ENCODE measurements at regions not wholly inside any gene's neighbourhood (a gene's known extent, or its start where the extent isn't known, plus 50 kb on each side); places are given as distances from the start of the nearest gene placed in this dataset.

DNA sequence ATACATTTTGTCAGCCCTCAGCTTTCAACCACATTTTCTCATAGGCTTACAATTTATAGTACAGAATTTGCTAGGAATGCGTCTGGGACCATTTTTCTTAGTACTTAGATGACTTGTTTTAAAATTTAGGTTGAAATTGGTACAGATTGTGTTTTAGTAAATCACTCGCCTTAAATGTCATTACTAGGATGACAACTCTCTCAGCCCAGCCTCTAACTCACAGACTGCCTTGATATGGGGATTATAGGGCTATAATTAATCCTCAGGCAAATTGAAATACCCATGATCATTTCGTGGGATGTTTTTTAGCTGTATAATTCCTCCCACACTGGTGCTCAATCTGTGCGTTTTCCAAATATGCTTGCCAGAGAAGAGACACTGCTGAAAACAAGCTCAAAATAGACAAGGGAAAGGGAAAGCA lies 299.7 kb upstream of the AKR1E2 start:
- H4K20me1 ChIP-seq (ENCODE audit: control insufficient read depth, extremely low read depth, insufficient read depth, low read length) = no peaks in the 10 kb centered on the region
- no peaks in the 10 kb centered on the region for H3K79me2 ChIP-seq (ENCODE audit: control insufficient read depth, insufficient read depth, low read length)
- dilution Hi-C loops (cut with MboI; ENCODE audit: extremely low pct_ligation_motif_present, low sequenced_read_pairs) = no loop called here
- no peaks in the 10 kb centered on the region for H3K36me3 ChIP-seq (ENCODE audit: control insufficient read depth in 2 of 2, extremely low read depth in 1 of 2, insufficient read depth in 2 of 2, low read length in 2 of 2)
- H2AFZ ChIP-seq (ENCODE audit: control insufficient read depth, low read length) = no peak overlapping the region
- no peak overlapping the region for H3K4me2 ChIP-seq (ENCODE audit: control insufficient read depth, extremely low read depth, insufficient read depth, low read depth, low read length)
- TF ChIP-seq EZH2 (IDR thresholded peaks at IDR 0.05; ENCODE audit: low read length) = no peak
- TF ChIP-seq, protein P1, sequence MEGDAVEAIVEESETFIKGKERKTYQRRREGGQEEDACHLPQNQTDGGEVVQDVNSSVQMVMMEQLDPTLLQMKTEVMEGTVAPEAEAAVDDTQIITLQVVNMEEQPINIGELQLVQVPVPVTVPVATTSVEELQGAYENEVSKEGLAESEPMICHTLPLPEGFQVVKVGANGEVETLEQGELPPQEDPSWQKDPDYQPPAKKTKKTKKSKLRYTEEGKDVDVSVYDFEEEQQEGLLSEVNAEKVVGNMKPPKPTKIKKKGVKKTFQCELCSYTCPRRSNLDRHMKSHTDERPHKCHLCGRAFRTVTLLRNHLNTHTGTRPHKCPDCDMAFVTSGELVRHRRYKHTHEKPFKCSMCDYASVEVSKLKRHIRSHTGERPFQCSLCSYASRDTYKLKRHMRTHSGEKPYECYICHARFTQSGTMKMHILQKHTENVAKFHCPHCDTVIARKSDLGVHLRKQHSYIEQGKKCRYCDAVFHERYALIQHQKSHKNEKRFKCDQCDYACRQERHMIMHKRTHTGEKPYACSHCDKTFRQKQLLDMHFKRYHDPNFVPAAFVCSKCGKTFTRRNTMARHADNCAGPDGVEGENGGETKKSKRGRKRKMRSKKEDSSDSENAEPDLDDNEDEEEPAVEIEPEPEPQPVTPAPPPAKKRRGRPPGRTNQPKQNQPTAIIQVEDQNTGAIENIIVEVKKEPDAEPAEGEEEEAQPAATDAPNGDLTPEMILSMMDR (optimal IDR thresholded peaks at IDR 0.05 in 1 of 3, IDR thresholded peaks at IDR 0.05 in 1 of 3, conservative IDR thresholded peaks at IDR 0.05 in 1 of 3; ENCODE audit: extremely low read depth in 1 of 3, insufficient read depth in 2 of 3, low read length in 3 of 3) = no peak
- H3K27me3 ChIP-seq (ENCODE audit: control insufficient read depth, extremely low read depth, insufficient read depth, low read length) = no peaks in the 10 kb centered on the region
- H3K27ac ChIP-seq (ENCODE audit: control insufficient read depth, insufficient read depth, low read length) = no peak overlapping the region
- H3K9me1 ChIP-seq (ENCODE audit: control insufficient read depth, extremely low read depth, insufficient read depth, low read length) = no peaks in the 10 kb centered on the region
- H3K4me1 ChIP-seq (ENCODE audit: control insufficient read depth, extremely low read depth, insufficient read depth, low read length) = peaks cover 6% of the 10 kb centered on the region
- no peak for DNase-seq (ENCODE audit: low read depth, low spot score)
- H3K4me3 ChIP-seq (ENCODE audit: control insufficient read depth in 2 of 3, extremely low read depth in 1 of 3, insufficient read depth in 2 of 3, low read depth in 1 of 3, low read length in 3 of 3) = no peak overlapping the region
- H3K9me3 ChIP-seq (ENCODE audit: control insufficient read depth, low read depth, low read length) = no peaks in the 10 kb centered on the region
- no peak overlapping the region for H3K9ac ChIP-seq (ENCODE audit: control insufficient read depth, extremely low read depth, insufficient read depth, low read length)
- FAIRE-seq = no peak

DNA sequence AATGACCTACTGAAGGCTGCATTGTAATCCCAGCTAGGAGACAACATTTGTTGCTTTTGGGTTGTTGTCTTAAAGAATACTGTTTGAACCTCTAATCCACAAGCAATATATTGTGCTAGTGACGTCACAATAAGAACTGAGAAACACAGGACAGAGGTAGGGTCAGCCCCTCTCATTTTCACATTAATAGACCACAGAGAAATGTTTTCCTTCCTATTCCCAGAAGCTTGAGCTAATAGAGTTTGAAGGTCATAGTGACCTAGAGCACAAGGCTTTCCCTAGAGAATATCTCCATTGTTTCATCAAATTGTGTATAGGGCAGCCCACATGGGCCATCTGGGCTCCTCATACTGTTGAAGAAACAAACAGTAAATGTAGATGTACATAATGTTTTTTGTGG lies 300.9 kb upstream of the AKR1E2 start:
- Histone ChIP-seq H3K4me3 (ENCODE audit: control insufficient read depth in 2 of 3, extremely low read depth in 1 of 3, insufficient read depth in 2 of 3, low read depth in 1 of 3, low read length in 3 of 3) (no peak overlapping the region), H3K27ac (ENCODE audit: control insufficient read depth, insufficient read depth, low read length) (no peak overlapping the region), H3K27me3 (ENCODE audit: control insufficient read depth, extremely low read depth, insufficient read depth, low read length) (no peaks in the 10 kb centered on the region), H3K79me2 (ENCODE audit: control insufficient read depth, insufficient read depth, low read length) (no peaks in the 10 kb centered on the region), H3K9me3 (ENCODE audit: control insufficient read depth, low read depth, low read length) (no peaks in the 10 kb centered on the region), H4K20me1 (ENCODE audit: control insufficient read depth, extremely low read depth, insufficient read depth, low read length) (no peaks in the 10 kb centered on the region), H3K9me1 (ENCODE audit: control insufficient read depth, extremely low read depth, insufficient read depth, low read length) (no peaks in the 10 kb centered on the region), H3K36me3 (ENCODE audit: control insufficient read depth in 2 of 2, extremely low read depth in 1 of 2, insufficient read depth in 2 of 2, low read length in 2 of 2) (no peaks in the 10 kb centered on the region), H3K4me1 (ENCODE audit: control insufficient read depth, extremely low read depth, insufficient read depth, low read length) (peaks cover 9% of the 10 kb centered on the region), H2AFZ (ENCODE audit: control insufficient read depth, low read length) (no peak overlapping the region), H3K4me2 (ENCODE audit: control insufficient read depth, extremely low read depth, insufficient read depth, low read depth, low read length) (no peak overlapping the region), H3K9ac (ENCODE audit: control insufficient read depth, extremely low read depth, insufficient read depth, low read length) (no peak overlapping the region)
- dilution Hi-C loops (cut with MboI; ENCODE audit: extremely low pct_ligation_motif_present, low sequenced_read_pairs) = no loop called here
- TF ChIP-seq EZH2 (IDR thresholded peaks at IDR 0.05; ENCODE audit: low read length) = no peak
- TF ChIP-seq, protein P1 (optimal IDR thresholded peaks at IDR 0.05 in 1 of 3, IDR thresholded peaks at IDR 0.05 in 1 of 3, conservative IDR thresholded peaks at IDR 0.05 in 1 of 3; ENCODE audit: extremely low read depth in 1 of 3, insufficient read depth in 2 of 3, low read length in 3 of 3) = no peak
- FAIRE-seq = no peak
- DNase-seq (ENCODE audit: low read depth, low spot score) = no peak

Measured in keratinocyte (primary cell).